Femur (tissue), 1 donor: ENCODE measurements at regions not wholly inside any gene's neighbourhood (a gene's known extent, or its start where the extent isn't known, plus 50 kb on each side); places are given as distances from the start of the nearest gene placed in this dataset.

Experiments
- DNase-seq: peaks from one replicate; pipeline ENCODE4 v3.0.0-alpha.2; 2017

GRCh38 chr2:180115675-180116074 lies 108.6 kb upstream of the CWC22 start:
- DNase-seq, result no peak

GRCh38 chr2:180115269-180115668 lies 108.2 kb upstream of the CWC22 start:
- DNase-seq, result no peak

- DNase-seq, result no peak
These were observed 104.8 kb upstream of the CWC22 start for GRCh38 chr2:180111901-180112300.

DNA sequence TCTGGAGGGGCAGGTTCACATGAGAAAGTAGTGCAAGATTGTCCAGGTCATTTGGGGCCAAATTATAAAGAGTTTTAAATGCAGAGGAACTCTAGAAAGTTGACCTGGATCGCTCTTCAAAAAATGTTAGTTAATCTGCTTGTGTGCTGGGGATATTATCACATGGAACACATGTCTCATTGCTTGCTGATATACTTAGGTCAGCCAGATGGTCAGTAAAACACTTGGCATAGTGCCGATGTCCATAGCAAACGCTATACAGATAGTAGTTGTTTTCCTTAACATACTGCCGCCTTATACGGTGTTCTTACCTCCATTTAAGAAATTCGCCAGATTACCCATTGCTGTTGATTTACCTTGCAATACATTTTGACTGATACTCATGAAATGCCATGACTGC lies 103.4 kb upstream of the CWC22 start:
- no peak for DNase-seq

DNA sequence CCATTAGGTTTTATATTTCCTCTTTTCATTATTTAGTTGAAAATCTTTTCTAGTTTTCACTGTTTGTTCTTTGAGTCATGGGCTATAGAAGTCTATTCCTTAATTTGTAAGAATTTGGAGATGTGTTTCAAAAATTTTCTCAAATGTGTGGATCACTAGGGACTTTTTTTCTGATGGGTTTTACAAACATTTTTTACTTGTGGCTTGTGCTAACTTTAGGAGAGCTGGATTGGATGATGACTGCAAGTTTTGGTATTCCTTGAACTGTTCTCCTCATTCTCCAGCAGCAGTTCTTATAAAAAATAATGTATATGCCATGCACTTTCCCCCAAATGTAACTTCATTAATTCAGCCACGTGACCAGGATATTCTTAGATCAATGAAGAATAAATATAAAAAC lies 94.7 kb upstream of the CWC22 start:
- no peak for DNase-seq

DNA sequence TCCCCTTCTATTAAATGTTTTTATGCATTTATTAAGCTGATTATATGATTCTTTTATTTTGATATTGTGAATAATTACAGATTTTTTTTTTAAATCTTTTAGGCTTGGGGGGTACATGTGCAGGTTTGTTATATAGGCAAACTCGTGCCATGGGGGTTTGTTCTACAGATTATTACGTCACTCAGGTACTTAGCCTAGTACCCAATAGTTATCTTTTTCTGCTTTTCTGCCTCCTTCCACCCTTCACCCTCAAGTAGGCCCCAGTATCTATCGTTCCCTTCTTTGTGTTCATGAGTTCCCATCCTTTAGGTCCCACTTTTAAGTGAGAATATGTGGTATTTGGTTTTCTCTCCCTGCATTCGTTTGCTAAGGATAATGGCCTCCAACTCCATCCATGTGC lies 92.2 kb upstream of the CWC22 start:
- DNase-seq, result no peak

DNA sequence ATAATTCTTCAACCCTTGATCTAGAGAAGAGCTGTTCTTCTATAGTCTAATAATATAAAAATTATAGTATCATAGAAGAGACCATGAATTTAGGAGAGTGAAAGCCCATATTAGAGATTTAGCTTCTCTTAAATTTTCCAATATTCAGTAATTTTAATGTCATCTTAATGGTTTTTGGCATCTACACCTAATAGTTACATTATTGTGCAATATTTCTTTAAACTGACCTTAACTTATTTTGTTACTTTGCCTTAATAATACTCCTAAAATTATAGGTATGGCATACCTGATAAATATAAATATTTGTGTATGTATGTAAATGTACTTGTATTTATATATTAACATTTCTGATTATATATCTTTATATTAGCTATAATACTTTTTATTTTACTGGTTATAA lies 78.0 kb upstream of the CWC22 start:
- DNase-seq, result no peak

DNA sequence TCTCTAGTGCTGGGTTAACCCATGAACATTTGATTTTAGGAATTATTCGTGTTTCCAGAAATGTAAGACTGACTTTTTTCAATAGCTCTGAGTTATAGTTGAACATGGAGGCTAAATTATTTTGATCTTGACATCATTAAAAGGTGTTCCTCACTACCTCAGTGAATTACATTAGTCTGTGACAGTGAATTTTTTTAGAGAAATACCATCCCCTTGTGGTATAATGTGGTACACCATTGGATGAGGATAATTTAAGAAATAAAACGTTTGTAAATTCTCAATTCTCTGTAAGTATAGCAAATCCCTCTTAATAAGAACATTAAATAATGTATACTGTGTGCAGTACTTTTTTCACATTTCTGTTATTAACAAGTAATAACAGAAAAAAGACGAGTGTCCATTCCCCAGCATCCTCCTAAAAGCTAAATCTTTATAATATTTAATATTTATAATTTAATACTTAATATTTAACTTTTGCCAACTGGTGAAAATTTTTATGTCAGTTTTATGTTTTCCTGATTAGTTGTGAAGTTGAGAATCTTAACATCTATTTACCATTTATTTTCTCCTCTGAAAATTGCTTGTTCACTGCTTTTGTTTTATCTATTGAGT lies 70.3 kb upstream of the CWC22 start:
- no peak for DNase-seq

DNA sequence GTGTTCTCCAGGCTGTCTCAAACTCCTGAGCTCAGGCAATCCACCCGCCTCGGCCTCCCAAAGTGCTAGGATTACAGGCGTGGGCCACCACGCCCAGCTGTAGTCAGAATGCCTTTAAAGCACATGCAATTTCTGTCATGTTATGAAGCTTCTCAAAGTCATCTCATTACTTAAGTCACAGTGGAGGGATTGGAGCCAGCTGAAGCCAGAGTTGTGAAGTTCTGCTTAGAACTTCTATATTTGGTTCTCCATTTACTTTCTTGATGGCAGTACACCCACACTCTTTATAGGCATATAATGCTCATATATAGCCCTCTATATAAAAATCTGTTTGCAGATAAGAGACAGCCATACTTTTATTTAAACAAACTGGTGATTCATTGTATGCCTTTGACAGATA lies 68.8 kb upstream of the CWC22 start:
- no peak for DNase-seq

DNA sequence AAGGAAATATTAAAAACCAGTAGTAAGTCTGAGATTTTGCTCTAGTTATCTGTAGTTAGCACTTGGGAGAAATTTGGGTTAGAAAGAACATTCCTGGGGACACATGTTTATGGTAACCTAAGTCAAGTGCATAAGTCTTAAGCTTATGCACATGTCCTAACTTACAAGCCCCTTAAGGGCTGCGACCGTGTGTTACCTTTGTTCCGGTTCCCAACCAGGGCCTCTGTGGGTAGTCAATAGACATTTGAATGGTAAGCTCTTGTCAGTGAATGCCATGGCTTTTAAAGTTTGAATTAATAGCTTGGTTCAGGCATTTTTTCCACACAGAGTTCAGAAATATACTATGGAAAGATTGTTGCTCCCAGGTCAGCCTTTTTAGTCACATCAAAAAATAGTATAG lies 64.7 kb upstream of the CWC22 start:
- no peak for DNase-seq

GRCh38 chr2:180063494-180064092 lies 56.5 kb upstream of the CWC22 start:
- DNase-seq, result no peak

DNA sequence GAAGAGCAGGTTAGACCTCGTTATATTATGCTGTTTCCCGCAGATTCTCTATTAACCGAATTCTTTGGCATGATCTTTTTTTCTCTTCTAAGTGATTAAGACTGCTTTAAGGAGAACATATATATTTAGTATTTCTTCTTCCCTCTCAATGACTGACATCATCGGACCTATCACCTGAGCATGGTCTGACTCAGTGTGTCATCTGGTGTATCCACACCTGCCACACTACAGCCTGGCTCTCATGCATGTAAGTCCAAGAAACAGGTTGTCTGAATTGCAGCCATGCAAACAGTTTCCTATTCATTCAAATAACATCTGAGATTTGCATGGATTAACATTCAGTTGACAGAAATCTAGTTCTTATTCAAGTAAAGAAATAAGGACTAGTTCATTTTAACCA lies 55.1 kb upstream of the CWC22 start:
- no peak for DNase-seq

DNA sequence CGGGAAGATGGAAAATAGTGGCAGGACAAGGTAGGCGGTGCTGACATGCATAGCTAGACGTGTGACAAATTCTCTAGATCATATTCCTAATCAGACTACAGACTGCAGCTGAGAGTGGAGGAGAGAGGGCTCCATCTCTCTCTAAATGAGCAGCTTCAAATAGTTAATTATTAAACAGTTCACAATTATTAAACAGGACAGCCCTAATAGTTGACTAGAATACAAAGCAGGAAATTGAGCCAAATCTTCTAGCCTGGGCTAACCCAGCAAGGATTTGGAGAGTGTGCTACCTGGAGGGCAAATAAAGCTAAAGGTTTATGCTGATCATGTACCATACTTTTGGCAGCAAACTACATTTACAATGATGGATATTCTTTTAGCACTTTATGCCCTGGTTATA lies 54.4 kb upstream of the CWC22 start:
- DNase-seq, result no peak

DNA sequence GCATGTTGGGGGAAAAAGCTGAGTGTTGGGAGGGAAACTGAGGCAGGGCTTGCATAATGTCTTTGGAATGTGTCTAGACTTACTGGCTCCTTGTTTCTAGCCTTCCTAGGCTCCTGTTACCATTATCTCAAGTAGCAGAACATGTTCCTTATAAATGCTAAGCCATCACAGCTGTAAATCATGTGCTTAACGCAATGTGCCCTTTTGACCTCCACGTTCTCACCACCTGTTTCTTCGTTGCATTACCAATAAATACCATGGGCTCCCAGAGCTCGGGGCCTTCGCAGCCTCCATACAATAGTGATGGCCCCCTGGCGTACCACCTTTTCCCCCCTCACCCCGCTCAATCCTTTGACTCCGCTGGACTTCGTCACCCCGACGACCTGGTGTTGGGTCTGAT lies 54.0 kb upstream of the CWC22 start:
- no peak for DNase-seq

DNA sequence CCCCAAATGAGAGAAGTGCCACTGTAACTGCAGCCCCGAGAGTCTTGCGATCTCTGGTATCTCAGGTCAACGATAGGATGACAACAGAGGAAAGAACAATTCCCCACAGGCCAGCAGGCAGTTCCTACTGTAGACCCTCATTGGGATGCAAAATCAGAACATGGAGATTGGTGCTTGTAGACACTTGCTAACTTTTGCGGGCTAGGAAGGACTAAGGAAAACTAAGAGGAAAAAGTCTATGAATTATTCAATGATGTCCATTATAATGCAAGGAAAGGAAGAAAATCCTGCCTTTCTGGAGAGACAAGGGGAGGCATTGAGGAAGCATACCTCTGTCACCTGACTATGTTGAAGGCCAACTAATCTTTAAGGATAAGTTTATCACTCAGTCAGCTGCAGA lies 51.9 kb upstream of the CWC22 start:
- DNase-seq, result no peak

GRCh38 chr2:180057706-180058412 lies 50.8 kb upstream of the CWC22 start:
- no peak for DNase-seq
